ENCODE measurements at regions not wholly inside any gene's neighbourhood (a gene's known extent, or its start where the extent isn't known, plus 50 kb on each side); places are given as distances from the start of the nearest gene placed in this dataset.

DNA sequence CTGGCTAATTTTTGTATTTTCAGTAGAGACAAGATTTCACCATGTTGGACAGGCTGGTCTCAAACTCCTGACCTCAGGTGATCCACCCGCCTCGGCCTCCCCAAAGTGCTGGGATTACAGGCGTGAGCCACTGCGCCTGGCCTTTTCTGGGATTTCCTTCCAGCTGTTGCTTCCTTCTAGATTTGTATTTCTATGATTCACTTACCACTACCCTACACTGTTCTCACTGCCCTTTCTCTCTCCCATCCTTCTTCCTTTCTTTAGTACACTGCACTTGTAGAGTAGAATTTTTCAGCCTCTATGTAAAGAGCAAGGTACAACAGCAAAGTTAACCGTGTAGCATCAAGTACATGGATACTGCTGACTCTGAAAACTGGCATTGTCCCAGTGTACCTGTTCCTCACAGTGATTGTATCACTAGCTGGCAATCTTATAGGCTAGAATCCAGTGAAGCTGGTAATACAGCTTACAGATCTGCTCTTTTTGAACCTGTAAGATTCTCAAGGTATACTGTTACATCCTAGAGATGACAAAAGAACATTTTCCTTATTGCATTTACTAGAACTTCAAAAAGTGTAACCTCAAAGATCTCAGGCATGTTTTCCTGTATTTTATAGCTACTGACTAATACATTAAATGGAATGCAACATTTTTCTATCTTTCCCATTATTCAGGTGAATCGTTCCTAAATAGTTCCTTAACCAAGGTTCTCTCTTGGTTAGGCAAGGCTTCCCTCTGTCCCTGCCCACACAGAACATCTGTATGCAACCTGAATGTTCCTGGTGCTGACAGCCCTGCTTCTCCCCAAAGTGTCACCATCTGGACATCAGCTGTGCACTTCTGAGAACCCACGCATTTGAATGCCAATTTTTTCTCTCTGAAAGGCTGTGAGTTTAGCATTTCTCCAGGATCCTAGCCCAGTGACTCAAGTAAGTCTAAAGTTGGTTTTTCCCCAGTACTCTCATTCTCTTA lies 74.1 kb upstream of the RAP2B start:
- ATAC-seq (no peak), DNase-seq (ENCODE audit: low read depth, low spot score) (no peak), FAIRE-seq (no peak)
- RAD21 ChIA-PET (ENCODE audit: unreplicated experiment): no interaction called here
- SMC1A ChIA-PET (ENCODE audit: uncharacterized antibody, unreplicated experiment): no interaction called here
- Histone ChIP-seq H3K9me3 (replicated peaks; ENCODE audit: control insufficient read depth, insufficient read depth, low read length) (no peaks in the 10 kb centered on the region), H3K79me2 (ENCODE audit: control insufficient read depth, insufficient read depth, low read length) (no peaks in the 10 kb centered on the region), H3K4me3 (no peak overlapping the region), H3K4me1 (ENCODE audit: control insufficient read depth, insufficient read depth, low read length) (peaks cover 6% of the 10 kb centered on the region; the same call in 1 of the 2 replicates), H3K27me3 (replicated peaks in 1 of 2; ENCODE audit: control insufficient read depth in 2 of 2, insufficient read depth in 2 of 2, low read length in 1 of 2) (no peaks in the 10 kb centered on the region), H3K27ac (ENCODE audit: control insufficient read depth, insufficient read depth) (no peak overlapping the region), H3K9ac (ENCODE audit: control insufficient read depth, insufficient read depth, low read length) (no peak overlapping the region), H2AFZ (ENCODE audit: control insufficient read depth, low read depth, low read length) (no peak overlapping the region), H4K20me1 (ENCODE audit: control insufficient read depth, insufficient read depth) (no peaks in the 10 kb centered on the region), H3K36me3 (ENCODE audit: control insufficient read depth in 2 of 2, insufficient read depth in 2 of 2, low read length in 1 of 2) (no peaks in the 10 kb centered on the region), H3K4me2 (ENCODE audit: control insufficient read depth, insufficient read depth) (no peak overlapping the region)
- CTCF ChIA-PET: no interaction called here
- intact Hi-C loops (cut with micrococcal nuclease; ENCODE audit: unreplicated experiment): no loop called here
- BruUV-seq (replicated peaks): no TSS peak
- in situ Hi-C loops (cut with MboI): no loop called here
- TF ChIP-seq BCL11A (IDR thresholded peaks at IDR 0.05; ENCODE audit: low read depth, low read length): no peak
- no peak for TF ChIP-seq ESRRA (IDR thresholded peaks at IDR 0.05; ENCODE audit: low read length)
- no peak for TF ChIP-seq ZNF274 (IDR thresholded peaks at IDR 0.05; ENCODE audit: insufficient read depth, insufficient read length)
- TF ChIP-seq STAT1 (conservative IDR thresholded peaks at IDR 0.05): no peak
- no peak for TF ChIP-seq MYC (IDR thresholded peaks at IDR 0.05; ENCODE audit: insufficient read depth, insufficient read length, insufficient replicate concordance, low read length, severe bottlenecking)
- no peak for TF ChIP-seq JUND (IDR thresholded peaks at IDR 0.05; ENCODE audit: low read depth, low read length)
- no peak for TF ChIP-seq NRF1 (conservative IDR thresholded peaks at IDR 0.05; ENCODE audit: low read depth, low read length)
- TF ChIP-seq GATAD2B (conservative IDR thresholded peaks at IDR 0.05; ENCODE audit: low read depth): no peak
- no peak for TF ChIP-seq ASH2L (IDR thresholded peaks at IDR 0.05; ENCODE audit: borderline replicate concordance, low read depth)
- TF ChIP-seq MYB (IDR thresholded peaks at IDR 0.05; ENCODE audit: borderline replicate concordance, low read depth, low read length): no peak
- TF ChIP-seq BMI1 (IDR thresholded peaks at IDR 0.05; ENCODE audit: borderline replicate concordance): no peak
- TF ChIP-seq, protein P1, sequence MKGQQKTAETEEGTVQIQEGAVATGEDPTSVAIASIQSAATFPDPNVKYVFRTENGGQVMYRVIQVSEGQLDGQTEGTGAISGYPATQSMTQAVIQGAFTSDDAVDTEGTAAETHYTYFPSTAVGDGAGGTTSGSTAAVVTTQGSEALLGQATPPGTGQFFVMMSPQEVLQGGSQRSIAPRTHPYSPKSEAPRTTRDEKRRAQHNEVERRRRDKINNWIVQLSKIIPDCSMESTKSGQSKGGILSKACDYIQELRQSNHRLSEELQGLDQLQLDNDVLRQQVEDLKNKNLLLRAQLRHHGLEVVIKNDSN (IDR thresholded peaks at IDR 0.05; ENCODE audit: borderline replicate concordance, extremely low read length, insufficient read depth, low read depth, low read length): no peak
- WGBS (ENCODE audit: insufficient coverage, insufficient replicate concordance, low lambda C conversion rate, missing lambda C conversion rate): 73% methylated on average over 7 of the region's 7 CpGs
- POLR2A ChIA-PET: no interaction called here

Measured in GM12878 (cell line).